ENCODE measurements at regions not wholly inside any gene's neighbourhood (a gene's known extent, or its start where the extent isn't known, plus 50 kb on each side); places are given as distances from the start of the nearest gene placed in this dataset.
A peak's percentile ranks its signal among the peaks of the same experiment; 100 is the strongest.

DNA sequence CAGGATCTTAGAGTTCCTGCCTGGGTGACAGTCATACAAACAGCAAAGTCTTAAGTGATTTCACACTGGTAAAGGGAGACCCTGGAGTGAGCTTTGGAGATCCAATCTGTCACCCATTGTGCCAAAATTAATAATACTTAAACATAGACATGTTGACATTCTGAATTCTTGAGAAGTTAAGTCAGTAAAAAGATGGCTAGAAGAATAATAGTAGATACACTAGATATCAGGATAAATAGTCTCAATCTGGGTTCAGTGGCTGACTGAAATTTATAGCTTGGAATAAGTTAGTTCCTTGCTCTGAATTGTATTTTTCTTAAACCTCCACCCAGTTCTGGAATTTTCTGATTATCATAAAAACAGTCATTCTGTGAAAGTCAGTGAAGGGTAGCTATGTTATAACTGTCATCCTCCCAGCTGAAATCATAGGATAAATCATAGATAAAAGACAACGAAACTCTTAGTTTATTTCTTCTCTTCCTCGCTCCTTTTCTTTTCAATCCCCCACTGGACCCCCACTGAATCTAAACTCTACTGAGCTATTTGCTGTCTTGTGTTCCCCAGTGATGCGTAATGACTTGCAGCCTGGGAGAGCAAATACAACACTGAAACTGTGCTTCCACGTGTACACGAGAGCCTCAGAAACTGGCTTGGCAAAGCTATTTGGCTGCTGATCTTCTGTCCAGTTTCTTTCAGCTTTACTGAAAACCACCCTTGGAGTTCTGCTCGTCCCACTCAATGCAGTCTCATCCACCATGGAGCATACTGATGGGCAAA, 175.4 kb upstream of the TP63 start:
- DNase-seq (ENCODE audit: low read depth) = no peak

DNA sequence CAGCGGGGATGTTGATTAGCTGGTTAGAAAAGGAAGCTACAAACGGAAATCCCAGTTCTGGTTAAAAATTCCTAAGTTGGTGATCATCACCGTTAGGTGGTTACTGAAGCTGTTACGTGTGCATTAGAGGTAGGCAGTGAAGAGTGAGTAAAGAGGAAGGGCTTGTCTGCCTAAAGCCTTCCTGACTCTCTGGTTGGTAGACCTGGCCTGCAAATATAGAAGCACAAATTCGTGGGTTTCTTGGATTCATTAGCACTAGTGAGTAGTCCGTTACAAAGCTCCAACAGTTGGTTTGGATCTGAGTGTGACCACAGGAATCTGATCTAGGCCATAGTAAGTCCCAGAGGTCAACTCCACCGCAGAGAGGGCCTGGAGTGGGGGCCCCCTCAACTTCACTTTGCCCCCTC, 174.0 kb upstream of the TP63 start:
- no peak for DNase-seq (ENCODE audit: low read depth)

DNA sequence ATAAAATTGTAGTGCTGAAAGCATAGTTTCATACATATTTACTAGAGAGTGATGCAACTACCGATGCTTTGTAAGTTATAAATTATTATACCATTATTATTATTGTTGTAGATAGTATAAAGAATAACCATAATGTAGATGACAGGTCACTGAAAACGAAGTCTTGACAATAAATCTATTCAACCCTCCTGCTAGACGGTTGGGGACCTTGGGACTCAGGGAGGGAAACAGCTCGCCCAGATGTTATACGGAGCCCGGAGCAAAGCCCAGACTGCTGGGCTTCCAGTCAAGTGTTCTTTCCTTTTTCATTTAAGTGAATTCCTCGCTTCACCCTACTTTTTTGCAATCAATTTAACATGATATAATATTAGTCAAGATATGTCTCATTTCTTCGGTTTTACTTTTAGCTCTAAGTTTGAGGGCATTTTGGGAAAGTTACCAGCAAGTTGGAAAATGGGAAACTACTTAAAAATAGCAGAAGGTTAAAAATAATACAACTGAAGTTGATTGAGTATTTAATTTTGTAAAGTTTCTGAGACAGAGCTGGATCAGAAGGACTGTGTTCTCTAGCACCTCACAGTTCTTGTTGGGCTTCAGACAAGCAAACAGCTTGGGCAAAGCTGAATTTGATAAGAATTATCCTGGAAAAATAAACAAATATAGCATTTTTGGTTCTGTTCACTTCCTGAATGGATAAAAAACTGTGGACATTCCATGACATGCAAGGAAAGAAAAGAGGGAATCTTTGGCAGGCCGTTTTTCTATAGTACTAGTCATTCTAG, 173.4 kb upstream of the TP63 start:
- DNase-seq (ENCODE audit: low read depth) = no peak

DNA sequence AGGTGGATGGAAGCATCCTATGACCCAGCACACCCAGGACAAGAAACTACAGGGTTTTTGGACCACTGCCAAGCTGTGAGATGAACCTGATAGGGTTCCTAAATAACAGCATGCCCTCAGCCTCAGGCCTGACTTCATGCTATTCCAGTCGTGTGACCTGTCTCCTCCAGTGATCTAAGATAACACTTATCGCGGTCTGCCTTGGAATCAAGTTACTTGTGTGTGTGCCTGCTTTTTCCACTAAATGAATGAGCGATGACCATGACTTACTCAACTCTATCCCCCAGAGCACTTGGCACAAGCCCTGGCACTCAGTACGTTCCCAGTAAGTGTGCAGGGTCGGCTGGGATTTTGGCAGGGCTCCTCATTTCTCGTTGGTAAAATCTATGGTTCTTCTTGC, 172.7 kb upstream of the TP63 start:
- DNase-seq (ENCODE audit: low read depth) = no peak

DNA sequence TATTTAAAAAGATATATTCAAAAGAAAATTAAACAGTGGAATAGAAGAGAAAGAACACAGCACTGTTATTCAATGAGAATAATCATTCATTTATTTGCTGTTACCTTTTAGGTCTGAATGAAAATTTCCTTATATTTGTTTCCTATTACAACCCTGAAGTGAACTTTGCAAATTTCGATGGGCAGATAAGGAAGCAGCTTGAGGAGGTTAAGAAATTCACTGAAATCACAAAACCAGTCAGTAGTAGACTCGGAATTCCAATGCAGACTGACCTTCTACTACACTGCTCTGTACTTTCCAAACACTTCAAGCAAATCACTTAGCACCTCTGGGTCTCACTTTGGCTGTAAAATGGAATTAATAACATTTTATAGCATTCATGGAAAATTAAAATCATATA, 172.0 kb upstream of the TP63 start:
- no peak for DNase-seq (ENCODE audit: low read depth)

DNA sequence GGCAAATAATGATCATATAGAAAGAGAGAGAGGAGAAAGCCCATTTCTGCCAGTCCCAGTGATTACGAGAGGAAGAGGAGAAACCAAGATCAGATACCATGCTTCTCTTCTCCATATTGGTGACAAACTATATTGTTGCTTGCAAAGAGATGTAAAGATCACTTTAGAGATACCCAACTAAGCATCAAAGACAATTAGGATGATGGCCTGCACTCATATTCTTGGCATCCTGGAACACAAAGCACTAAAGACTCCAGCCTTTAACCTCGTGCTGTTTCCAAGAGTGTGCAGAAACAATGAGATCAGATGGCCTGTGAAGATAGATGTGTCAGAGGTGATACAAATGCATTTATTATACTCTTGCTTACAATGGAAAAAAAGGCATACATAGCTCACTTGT, 170.7 kb upstream of the TP63 start:
- no peak for DNase-seq (ENCODE audit: low read depth)

DNA sequence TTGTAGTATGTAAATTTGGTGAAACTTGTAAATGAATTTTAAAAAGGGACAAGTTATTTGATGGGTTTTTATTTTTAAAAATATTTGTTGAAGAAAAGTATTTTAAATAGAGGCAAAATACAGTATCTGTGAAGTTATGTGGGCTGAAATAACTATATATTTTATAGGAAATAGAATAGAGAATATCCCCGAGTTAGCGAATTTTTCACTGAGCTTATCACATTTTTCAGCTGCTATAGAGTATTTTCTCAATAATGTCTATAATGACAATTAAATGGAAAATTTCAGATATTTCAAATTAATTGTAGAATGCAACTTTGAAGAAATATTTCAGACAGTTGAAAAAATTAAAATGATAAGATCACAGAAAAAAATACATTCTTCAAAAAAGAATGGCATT, 166.4 kb upstream of the TP63 start:
- DNase-seq (ENCODE audit: low read depth) = no peak

DNA sequence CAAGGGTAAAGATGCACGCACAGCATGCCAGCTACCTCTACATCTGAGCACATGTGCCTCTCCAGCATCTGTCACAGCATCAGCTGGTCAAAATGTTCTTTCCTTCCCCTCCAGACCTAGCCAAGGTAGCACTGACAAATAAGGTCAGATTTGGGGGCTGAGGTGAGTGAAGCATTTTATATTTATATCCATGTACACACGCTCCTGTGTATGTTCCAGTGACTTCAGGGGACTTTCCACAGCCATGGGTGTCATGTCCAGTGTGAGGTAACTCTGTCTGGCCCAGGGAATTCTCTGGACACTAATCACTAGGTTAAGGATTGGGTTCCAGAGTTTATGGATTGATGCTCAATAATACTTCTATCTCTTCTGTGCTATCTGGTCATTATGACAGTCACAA, 165.2 kb upstream of the TP63 start:
- DNase-seq (ENCODE audit: low read depth) = no peak

DNA sequence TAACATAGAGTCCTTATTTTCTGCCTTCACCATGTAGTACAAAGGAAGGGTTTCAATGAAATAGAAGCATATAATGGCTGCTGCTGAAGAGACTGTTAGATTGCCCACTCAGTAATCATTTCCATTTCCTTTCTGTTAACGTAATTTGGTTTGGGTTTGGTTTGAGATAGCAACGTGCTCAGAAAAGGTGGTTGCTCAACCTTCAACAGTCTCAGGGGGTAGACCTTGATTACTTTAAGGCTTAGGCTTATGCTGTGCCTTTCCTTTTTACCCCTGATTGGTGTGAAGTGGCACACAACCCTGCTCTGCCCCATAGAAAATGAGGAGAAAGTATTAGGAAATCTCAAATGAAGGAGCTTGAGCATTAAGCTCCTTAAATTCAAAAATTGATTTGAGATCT, 163.7 kb upstream of the TP63 start:
- no peak for DNase-seq (ENCODE audit: low read depth)

DNA sequence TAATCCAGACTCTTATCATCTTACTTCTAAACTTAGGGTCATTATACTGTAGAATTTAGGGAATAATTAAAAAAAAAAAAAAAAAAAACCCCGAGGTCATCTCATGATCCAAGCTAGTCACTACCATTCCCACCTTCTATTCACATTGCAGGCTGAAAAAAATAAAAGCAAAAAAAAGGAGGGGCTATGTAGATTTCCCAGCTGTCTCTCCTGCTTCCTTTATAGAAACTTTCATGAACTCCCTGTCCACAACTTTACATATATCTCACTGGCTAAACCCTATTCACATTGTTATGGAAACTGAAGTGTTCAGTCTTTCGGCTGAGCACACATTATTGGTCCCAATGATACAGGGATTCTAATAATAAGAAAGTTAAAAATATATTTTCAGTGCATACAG, 156.2 kb upstream of the TP63 start:
- DNase-seq (ENCODE audit: low read depth) = no peak

DNA sequence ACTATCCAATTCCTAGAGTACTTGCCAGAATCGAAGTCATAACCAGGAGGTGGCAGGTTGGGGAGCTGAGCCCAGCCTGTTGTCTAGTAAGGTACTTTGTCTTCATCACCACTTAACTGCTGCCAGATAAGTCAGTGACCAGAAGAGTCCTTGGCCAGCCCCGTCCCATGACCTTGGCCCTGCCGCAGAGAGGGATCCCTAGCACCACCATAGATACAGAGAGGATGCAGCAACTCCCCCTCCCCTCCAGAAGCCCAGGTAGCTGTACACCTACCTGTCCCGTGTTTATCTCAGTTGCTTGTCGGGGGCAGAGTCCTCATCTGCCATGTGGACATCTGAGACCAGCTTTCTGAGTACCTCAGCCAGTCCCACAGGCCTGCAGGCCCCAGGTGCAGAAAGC, 153.6 kb upstream of the TP63 start:
- DNase-seq (ENCODE audit: low read depth) = no peak

DNA sequence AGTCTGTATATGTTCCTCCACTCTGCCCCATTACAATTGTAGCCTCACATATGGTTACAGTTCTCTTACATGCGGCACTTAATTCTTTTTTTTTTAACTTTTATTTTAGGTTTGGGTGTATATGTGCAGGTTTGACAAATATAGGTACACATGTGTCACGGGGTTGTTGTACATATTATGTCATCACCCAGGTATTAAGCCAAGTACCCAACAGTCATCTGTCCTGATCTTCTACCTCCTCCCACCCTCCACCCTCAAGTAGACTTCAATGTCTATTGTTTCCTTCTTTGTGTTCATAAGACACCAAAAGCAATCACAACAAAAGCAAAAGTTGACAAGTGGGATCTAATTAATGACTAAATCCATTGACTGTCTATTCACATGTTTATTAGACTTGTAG, 144.6 kb upstream of the TP63 start:
- no peak for DNase-seq (ENCODE audit: low read depth)

DNA sequence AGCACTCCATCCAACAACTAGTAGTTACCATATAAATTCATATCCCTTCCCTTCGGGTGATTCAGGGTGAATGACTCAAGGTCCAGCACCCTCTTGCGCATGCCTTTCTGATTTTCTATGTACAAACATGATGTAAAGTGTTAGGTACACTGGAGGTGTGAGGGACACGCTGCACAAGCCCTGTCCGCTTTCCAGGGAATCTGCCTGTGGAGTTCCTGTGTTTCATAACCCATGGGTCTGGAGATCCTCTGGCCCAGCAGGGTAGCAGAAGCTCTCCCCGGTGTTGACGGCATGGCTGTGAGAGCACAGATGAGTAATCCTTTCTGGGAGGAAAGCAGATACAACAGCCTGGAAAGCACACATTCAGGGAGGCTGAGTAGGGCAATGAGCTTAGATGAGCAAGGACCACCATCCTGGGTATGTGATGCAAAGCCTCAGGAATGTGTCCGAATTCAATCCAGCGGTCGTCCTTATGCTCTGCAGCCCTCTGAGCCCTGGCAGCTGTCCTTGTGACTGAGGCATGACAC, 142.9 kb upstream of the TP63 start:
- DNase-seq (ENCODE audit: low read depth) = peak; percentile 62

DNA sequence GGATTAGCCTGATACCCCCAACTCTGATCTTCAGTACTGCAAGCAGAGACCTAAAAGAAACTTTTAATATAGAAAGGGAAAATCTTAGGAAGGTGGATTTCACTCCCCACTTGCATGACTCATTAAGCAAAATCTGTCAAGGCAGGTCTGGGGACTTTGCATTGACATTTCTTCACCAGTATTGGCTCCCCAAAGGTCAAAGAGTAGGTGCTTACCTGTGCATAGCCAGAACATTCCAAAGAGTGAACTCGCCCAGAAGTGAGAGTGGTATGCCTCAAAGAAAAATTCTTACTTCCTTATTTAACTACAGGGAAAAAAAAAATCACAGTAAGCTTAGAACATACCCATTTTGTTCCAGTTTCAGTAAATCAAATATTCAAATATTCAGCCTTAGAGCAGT, 140.9 kb upstream of the TP63 start:
- no peak for DNase-seq (ENCODE audit: low read depth)

DNA sequence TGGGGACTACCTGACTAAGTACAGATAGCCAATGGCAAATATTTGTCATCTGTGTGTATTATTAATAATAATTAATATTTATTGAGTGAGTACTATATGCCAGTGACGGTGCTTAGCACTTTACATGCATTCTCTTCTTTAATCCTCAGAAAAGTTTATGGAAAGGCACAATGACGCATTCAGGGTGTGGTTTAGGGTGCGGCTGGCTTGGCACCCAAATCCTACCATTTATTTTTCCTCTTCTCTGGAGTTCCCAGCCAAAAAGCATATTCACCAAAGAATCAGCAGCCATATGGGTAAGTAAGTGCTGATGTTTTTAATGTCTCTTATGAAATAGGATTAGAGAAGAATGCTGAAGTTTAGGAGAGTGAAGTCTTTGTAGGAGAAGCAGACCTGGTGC, 140.4 kb upstream of the TP63 start:
- DNase-seq (ENCODE audit: low read depth) = no peak

DNA sequence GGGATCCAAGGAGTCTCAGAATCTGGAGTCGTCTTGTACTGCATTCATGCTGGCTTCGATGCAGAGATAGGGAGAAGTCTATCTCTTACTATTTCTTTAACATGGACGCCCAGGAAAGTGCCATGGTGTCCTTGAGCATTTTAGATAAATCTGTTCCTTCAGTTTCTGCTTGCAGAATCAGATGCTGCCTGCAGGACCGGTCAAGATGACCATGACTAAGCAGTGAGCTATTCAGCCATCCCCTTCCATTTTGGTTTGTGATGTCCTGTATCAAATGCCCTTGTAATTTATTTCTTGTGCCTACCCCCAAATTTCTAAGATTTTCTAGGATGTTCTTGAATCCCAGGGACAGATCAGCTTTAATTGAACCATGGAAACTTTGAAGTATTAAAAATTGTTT, 139.4 kb upstream of the TP63 start:
- DNase-seq (ENCODE audit: low read depth) = no peak

DNA sequence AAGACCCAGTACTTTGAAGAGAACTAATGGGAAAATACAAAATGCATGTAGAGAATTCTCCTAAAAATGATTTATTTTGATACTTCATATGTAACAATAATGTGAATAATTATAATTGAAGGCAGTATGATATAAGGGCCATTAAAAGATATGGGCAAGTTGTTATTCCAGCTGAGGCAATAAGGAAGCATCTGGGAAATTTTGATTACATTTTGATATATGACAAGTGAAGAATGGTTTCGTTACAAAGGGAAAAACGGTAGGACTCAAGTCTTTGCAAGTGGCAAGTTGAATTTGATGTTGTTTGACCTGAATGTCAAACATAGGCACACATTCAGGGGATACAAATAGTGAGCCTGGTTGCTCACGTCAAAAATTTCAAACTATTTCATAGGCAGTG, 137.9 kb upstream of the TP63 start:
- DNase-seq (ENCODE audit: low read depth) = no peak

DNA sequence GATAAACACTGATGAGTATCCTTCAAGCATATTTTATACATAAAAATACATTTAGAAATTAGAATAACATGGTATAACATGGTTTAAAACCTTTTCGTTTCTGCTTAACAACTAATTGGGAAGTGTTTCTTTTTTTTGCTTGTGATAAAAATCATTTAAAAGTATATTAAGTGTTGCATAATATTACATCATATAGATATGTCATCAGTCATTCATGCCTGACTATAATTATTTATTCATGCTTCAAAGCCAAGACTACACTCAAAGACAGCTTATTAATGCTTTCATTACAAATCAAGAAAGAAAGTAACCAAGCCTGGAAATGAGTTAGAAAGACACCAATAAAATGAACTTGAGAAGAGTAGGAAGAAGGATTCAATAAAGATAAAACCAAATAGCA, 136.6 kb upstream of the TP63 start:
- no peak for DNase-seq (ENCODE audit: low read depth)

DNA sequence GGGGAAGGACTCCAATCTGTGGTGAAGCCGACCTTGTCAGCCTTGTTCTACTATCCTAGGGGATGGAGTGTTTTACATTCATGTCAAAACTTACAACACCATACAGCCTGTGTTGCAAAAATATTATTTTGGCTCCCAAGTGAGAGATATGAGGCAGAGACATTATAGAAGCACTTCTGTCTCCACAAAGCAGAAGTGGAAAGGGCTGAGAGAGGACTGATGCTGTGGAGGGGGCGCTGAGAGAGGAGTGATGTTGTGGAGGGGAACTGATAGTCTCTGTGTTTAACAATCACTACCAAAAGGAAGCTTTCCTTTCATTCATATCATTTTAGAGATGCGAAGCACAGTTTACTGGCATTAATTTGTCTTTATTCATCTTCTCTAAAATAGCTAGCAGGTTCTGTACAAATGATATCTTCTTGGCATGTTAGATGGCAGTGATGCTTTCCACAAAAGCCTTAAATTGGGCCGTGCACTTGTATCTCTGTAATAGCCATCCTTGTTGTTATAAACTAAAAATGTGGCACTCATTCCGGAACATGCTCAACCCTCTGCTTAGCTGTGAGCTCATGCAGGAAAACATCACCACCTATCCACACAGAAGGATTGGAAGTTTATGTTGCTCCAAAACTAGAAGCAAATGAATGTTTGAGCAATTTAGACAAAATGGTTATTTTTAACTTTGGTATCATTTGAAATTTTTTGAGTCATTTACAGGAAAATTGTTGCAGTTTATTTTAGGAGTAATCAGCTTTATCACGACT, 134.6 kb upstream of the TP63 start:
- DNase-seq (ENCODE audit: low read depth) = no peak

DNA sequence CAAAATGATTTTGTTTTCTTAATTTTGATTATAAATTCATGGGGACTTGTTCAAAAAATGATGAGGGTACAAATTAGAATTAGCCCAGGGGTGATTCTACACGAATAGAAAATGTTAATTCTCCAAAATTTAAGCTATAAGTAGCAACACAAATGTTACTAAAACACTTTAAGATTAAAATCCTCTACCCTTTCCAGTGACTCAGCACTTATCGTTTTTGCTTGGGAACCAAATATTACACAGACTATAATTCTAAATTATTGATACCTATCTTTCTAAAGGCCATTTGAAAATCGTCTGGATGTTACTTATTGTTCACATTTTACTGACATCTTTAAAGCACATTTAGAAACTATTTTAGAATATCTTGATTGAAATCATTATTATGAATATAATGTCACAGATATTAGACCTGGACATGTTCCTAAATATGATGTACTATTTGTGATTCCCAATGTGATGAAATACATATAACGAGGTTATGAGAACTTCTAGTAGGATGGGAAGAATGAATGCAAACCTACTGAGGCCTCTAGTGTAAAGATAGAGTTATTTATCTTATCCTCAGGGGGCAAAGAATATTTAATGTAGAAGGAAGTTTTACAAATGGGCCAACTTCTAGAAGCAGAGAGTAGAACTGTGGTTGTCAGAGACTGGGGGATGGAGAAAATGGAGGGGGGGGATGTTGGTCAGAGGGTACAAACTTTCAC, 132.0 kb upstream of the TP63 start:
- DNase-seq (ENCODE audit: low read depth) = no peak

DNA sequence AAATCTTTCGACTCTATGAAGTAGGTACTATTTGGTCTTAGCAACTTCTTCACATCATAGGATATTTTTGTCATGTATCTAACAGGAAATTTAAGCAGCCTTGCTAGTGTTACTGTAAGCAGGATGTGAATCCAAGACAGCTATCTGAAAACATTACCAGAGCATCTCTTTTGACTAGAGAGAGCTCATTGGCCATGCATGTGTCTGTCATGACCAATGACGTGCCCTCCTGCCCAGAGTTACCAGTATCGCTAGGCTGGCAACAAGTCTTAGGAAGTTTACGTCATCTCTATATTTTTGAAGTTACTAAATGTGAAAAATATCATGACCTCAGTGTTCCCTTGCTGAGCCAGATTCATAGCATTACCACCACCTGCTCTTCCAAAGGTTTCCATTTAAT, 130.9 kb upstream of the TP63 start:
- DNase-seq (ENCODE audit: low read depth) = no peak

DNA sequence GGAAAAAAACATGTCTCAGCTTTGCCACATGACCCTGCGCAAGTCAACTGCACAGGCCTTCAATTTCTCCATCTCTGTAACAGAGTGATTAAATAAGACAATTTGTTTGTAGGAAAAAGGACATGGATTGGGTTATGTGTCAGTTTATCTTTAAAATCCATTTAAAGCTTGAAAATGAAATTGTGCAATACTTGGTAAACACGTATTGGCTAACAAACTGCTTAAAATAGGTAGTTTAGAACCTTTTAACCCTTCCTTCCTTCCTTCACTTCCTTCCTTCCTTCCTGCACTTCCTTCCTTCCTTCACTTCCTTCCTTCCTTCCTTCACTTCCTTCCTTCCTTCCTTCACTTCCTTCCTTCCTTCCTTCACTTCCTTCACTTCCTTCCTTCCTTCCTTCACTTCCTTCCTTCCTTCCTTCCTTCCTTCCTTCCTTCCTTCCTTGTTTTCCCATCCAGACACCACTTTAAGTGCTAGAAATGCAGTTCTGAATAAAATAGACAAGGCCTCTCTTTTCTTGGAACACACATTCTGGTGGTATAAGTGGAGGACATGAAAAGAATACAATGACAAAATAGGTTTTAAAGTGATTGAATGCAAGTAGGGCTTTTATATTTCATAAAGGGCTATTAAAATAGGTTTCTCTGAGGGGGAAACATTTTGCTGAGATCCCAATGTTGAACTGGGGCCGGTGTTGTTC, 130.2 kb upstream of the TP63 start:
- DNase-seq (ENCODE audit: low read depth) = no peak

All from GM04504 (cell line).